ENCODE measurements at regions not wholly inside any gene's neighbourhood (a gene's known extent, or its start where the extent isn't known, plus 50 kb on each side); places are given as distances from the start of the nearest gene placed in this dataset.

DNA sequence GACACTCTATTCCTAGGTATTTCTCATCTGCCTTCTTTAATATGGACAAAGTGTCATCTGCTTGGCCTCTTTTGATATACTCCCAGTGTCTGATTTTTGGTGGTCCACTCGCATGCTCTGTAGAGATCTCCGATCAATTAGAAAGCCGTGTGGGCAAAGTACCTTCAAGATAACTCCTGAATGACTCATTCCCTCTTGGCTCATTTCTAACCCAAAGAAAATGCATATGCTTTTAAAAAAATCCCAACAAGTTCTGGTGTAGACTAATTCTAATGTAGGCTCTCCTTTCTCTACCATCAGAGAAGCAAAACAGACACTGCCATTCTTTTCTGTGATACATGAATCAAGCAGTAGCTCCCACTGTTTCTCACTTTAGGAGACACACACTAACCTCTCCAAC is 714.9 kb upstream of the ADGRL3 start:
- TF ChIP-seq, protein P1, sequence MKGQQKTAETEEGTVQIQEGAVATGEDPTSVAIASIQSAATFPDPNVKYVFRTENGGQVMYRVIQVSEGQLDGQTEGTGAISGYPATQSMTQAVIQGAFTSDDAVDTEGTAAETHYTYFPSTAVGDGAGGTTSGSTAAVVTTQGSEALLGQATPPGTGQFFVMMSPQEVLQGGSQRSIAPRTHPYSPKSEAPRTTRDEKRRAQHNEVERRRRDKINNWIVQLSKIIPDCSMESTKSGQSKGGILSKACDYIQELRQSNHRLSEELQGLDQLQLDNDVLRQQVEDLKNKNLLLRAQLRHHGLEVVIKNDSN (IDR thresholded peaks at IDR 0.05) = no peak
- TF ChIP-seq, protein P2, sequence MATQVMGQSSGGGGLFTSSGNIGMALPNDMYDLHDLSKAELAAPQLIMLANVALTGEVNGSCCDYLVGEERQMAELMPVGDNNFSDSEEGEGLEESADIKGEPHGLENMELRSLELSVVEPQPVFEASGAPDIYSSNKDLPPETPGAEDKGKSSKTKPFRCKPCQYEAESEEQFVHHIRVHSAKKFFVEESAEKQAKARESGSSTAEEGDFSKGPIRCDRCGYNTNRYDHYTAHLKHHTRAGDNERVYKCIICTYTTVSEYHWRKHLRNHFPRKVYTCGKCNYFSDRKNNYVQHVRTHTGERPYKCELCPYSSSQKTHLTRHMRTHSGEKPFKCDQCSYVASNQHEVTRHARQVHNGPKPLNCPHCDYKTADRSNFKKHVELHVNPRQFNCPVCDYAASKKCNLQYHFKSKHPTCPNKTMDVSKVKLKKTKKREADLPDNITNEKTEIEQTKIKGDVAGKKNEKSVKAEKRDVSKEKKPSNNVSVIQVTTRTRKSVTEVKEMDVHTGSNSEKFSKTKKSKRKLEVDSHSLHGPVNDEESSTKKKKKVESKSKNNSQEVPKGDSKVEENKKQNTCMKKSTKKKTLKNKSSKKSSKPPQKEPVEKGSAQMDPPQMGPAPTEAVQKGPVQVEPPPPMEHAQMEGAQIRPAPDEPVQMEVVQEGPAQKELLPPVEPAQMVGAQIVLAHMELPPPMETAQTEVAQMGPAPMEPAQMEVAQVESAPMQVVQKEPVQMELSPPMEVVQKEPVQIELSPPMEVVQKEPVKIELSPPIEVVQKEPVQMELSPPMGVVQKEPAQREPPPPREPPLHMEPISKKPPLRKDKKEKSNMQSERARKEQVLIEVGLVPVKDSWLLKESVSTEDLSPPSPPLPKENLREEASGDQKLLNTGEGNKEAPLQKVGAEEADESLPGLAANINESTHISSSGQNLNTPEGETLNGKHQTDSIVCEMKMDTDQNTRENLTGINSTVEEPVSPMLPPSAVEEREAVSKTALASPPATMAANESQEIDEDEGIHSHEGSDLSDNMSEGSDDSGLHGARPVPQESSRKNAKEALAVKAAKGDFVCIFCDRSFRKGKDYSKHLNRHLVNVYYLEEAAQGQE (IDR thresholded peaks at IDR 0.05; ENCODE audit: low read depth) = no peak

All from Ishikawa (cell line).